ENCODE measurements at regions not wholly inside any gene's neighbourhood (a gene's known extent, or its start where the extent isn't known, plus 50 kb on each side); places are given as distances from the start of the nearest gene placed in this dataset.
"Not testable (repeated sequence)": the region's sequence is repeated elsewhere in the genome, so short reads cannot be mapped to it uniquely, and the experiment has no call there.

DNA sequence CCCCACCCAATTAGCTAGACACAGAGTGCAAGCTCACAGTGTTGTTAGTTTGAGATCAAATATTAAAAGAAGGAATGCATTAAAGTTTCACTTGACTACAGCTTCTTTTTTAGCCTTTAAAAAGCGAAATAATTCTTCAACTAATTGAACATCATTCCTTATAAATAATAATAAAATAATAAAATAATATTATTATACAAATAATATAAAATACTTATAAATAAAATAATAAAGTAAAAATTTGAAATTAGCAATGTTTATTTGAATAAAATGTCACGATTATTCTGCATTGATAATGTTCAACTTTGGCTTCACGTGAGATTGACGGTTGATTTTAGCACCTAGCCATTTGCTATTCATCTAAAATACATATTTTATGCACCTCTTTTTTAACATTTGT is 819.3 kb downstream of the FRK start:
- Histone ChIP-seq H3K27ac (no peak overlapping the region), H3K4me1 (no peaks in the 10 kb centered on the region), H3K9me3 (replicated peaks) (no peaks in the 10 kb centered on the region), H3K4me3 (no peak overlapping the region), H3K27me3 (no peaks in the 10 kb centered on the region), H3K36me3 (no peaks in the 10 kb centered on the region)
- no peak for DNase-seq

DNA sequence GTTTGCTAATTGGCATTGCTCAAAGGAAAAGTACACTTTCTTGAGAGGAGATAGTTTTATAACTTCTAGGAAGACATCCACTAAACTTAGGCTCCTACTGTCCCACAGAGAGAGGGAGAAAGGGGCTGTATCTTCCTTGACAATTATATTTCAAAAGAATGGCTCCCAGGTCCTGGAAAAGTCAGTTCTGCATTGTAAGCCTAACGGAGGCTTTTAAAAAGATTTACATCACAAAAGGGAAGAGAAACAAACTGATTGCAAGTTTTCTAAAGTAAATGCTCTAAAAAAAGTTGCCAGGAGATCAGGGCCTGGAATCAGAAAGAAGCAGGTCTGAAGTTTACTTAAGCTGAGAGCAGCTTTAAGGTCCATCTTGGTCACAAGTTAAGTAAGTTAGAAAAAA is 839.5 kb downstream of the FRK start:
- Histone ChIP-seq H3K4me1 (no peaks in the 10 kb centered on the region), H3K27me3 (no peaks in the 10 kb centered on the region), H3K4me3 (no peak overlapping the region), H3K27ac (no peak overlapping the region), H3K9me3 (replicated peaks) (no peaks in the 10 kb centered on the region), H3K36me3 (no peaks in the 10 kb centered on the region)
- no peak for DNase-seq

DNA sequence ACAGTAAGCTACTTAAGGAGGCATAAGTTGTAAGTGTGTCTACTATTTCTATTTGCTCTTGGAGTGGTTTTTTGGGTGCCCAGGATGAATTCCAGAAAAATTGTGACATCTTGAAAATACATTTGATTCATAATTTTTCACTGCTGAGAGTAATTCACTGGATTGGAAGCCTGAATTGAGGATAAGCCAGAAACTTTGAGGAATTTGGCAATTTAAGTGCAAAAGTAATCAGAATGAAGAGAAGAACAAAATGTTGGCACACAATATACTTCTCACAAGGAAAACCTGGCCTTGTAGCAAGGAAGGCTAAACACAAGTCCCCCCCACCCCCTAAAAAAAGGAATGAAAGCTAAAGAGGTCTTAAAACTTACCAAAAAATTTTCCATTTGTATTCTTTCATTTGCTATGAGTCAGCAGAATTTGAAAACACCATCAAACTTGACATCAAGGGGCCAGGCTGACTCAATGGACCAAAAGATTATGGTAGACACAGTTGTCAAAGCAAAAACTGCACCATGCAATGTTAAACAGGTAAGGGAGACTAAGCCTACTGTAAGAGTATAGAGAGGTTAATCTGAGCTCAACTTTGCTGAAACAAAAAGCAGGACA is 840.0 kb downstream of the FRK start:
- Histone ChIP-seq H3K27me3 (no peaks in the 10 kb centered on the region), H3K36me3 (no peaks in the 10 kb centered on the region), H3K4me1 (no peaks in the 10 kb centered on the region), H3K9me3 (replicated peaks) (no peaks in the 10 kb centered on the region), H3K4me3 (no peak overlapping the region), H3K27ac (no peak overlapping the region)
- no peak for DNase-seq

GRCh38 chr6:115219645-115220044 is 841.0 kb downstream of the FRK start:
- H3K4me1 ChIP-seq, result no peaks in the 10 kb centered on the region
- no peak overlapping the region for H3K27ac ChIP-seq
- DNase-seq, result no peak
- no peaks in the 10 kb centered on the region for H3K36me3 ChIP-seq
- no peaks in the 10 kb centered on the region for H3K9me3 ChIP-seq (replicated peaks)
- no peaks in the 10 kb centered on the region for H3K27me3 ChIP-seq
- no peak overlapping the region for H3K4me3 ChIP-seq

DNA sequence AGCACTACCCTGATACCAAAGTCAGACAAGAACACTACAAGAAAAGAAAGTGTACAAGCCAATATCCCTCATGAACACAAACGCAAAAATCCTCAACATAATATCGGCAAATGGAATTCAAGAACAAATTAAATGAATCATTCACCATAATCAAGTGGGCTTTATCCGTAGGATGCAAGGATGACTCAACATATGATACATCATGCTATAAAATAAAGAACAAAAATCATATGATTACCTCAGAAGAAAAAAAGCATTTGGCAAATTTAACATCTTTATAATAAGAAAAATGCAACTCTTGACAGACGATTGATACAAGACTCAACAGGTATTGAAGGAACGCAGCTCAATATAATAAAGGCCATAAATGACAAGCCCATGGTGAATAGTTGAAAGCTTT is 843.9 kb downstream of the FRK start:
- Histone ChIP-seq H3K9me3 (replicated peaks) (no peaks in the 10 kb centered on the region), H3K36me3 (no peaks in the 10 kb centered on the region)

DNA sequence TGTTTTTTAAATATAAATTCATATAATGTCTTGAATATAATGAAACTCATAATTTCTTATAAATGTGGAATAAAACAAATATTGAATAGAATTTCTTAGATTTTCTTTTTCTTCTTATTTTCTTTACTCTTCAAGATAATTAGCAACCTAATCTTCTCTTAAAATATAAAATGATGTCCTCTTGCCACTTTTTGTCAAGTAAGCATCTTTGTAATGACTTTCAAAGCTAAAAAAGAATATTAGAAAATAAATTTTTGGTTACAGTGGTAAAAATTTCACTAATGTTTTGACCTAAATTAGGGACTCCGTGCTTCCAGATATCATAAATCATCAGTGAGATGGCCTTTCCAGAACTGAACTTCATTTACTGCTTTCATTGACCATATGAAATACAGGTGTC is 846.4 kb downstream of the FRK start:
- H3K36me3 ChIP-seq, result no peaks in the 10 kb centered on the region
- no peaks in the 10 kb centered on the region for H3K4me1 ChIP-seq

More for the DNA sequence above, 843.9 kb downstream of the FRK start:
- Histone ChIP-seq H3K27ac (no peak overlapping the region), H3K4me1 (no peaks in the 10 kb centered on the region), H3K27me3 (no peaks in the 10 kb centered on the region), H3K4me3 (no peak overlapping the region)
- no peak for DNase-seq

GRCh38 chr6:115203381-115203780 is 857.3 kb downstream of the FRK start:
- no peak for DNase-seq
- Histone ChIP-seq H3K4me3 (no peak overlapping the region), H3K36me3 (no peaks in the 10 kb centered on the region), H3K27ac (no peak overlapping the region), H3K4me1 (no peaks in the 10 kb centered on the region), H3K9me3 (replicated peaks) (no peaks in the 10 kb centered on the region), H3K27me3 (no peaks in the 10 kb centered on the region)

More for the DNA sequence above, 846.4 kb downstream of the FRK start:
- H3K27me3 ChIP-seq, result no peaks in the 10 kb centered on the region
- no peaks in the 10 kb centered on the region for H3K9me3 ChIP-seq (replicated peaks)
- H3K4me3 ChIP-seq, result no peak overlapping the region
- H3K27ac ChIP-seq, result no peak overlapping the region
- DNase-seq, result no peak

GRCh38 chr6:115194981-115195638 is 852.3 kb upstream of the HS3ST5 start:
- no peaks in the 10 kb centered on the region for H3K36me3 ChIP-seq
- no peaks in the 10 kb centered on the region for H3K27me3 ChIP-seq

GRCh38 chr6:115191989-115192388 is 849.2 kb upstream of the HS3ST5 start:
- no peaks in the 10 kb centered on the region for H3K36me3 ChIP-seq
- H3K27ac ChIP-seq, result no peak overlapping the region
- no peaks in the 10 kb centered on the region for H3K27me3 ChIP-seq
- no peak overlapping the region for H3K4me3 ChIP-seq
- H3K9me3 ChIP-seq (replicated peaks), result no peaks in the 10 kb centered on the region
- no peak for DNase-seq
- H3K4me1 ChIP-seq, result no peaks in the 10 kb centered on the region

More at GRCh38 chr6:115194981-115195638, 852.3 kb upstream of the HS3ST5 start:
- Histone ChIP-seq H3K4me1 (no peaks in the 10 kb centered on the region), H3K4me3 (no peak overlapping the region), H3K9me3 (replicated peaks) (no peaks in the 10 kb centered on the region), H3K27ac (no peak overlapping the region)
- DNase-seq, result no peak

GRCh38 chr6:115190534-115190933 is 847.7 kb upstream of the HS3ST5 start:
- Histone ChIP-seq H3K27me3 (no peaks in the 10 kb centered on the region), H3K4me3 (no peak overlapping the region)

DNA sequence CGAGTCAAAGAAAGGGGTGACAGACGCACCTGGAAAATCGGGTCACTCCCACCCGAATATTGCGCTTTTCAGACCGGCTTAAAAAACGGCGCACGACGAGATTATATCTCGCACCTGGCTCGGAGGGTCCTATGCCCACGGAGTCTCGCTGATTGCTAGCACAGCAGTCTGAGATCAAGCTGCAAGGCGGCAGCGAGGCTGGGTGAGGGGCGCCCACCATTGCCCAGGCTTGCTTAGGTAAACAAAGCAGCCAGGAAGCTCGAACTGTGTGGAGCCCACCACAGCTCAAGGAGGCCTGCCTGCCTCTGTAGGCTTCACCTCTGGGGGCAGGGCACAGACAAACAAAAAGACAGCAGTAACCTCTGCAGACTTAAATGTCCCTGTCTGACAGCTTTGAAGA is 832.6 kb upstream of the HS3ST5 start:
- not testable (repeated sequence) for H3K27ac ChIP-seq

More at GRCh38 chr6:115190534-115190933, 847.7 kb upstream of the HS3ST5 start:
- Histone ChIP-seq H3K4me1 (no peaks in the 10 kb centered on the region), H3K27ac (no peak overlapping the region), H3K9me3 (replicated peaks) (no peaks in the 10 kb centered on the region), H3K36me3 (no peaks in the 10 kb centered on the region)
- DNase-seq, result no peak

DNA sequence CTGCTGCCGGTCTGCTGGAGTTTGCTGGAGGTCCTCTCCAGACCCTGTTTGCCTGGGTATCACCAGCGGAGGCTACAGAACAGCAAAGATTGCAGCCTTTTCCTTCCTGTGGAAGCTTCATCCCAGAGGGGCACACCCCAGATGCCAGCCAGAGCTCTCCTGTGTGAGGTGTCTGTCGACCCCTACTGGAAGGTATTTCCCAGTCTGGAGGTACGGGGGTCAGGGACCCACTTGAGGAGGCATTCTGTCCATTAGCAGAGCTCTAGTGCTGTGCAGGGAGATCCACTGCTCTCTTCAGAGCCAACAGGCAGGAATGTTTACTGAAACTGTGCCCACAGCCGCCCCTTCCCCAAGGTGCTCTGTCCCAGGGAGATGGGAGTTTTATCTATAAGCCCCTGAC is 823.1 kb upstream of the HS3ST5 start:
- H3K27ac ChIP-seq; H3K4me3 ChIP-seq; H3K9me3 ChIP-seq (replicated peaks); H3K36me3 ChIP-seq; H3K4me1 ChIP-seq; H3K27me3 ChIP-seq: not testable (repeated sequence)
- peak; percentile 6 to 18 for DNase-seq

More for the DNA sequence above, 832.6 kb upstream of the HS3ST5 start:
- not testable (repeated sequence) for DNase-seq; H3K4me1 ChIP-seq; H3K27me3 ChIP-seq; H3K36me3 ChIP-seq; H3K4me3 ChIP-seq; H3K9me3 ChIP-seq (replicated peaks)

DNA sequence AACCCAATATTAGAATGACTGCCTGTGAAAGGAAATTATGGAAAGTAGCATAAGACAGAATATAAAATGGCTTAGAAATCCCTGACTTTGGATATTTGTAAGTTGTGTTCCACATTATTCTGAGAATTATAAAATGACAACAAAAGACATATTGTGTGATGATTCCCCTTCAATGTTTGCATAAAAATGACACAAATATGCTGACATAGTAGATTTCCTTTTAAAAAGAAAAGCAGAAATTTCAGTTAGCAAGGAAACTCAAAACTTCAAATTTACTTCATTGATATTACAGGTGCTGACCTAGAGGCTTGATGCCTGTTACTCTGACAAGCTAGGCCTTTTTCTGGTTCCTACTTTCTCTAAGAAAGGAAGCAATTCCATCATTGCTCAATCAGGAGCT is 816.9 kb upstream of the HS3ST5 start:
- H3K27me3 ChIP-seq, result no peaks in the 10 kb centered on the region
- no peak overlapping the region for H3K27ac ChIP-seq
- H3K4me1 ChIP-seq, result no peaks in the 10 kb centered on the region
- DNase-seq, result no peak
- no peaks in the 10 kb centered on the region for H3K9me3 ChIP-seq (replicated peaks)
- no peak overlapping the region for H3K4me3 ChIP-seq
- H3K36me3 ChIP-seq, result no peaks in the 10 kb centered on the region

GRCh38 chr6:115137910-115138309 is 795.1 kb upstream of the HS3ST5 start:
- Histone ChIP-seq H3K4me3 (no peak overlapping the region), H3K27ac (no peak overlapping the region), H3K9me3 (replicated peaks) (no peaks in the 10 kb centered on the region), H3K36me3 (no peaks in the 10 kb centered on the region), H3K4me1 (no peaks in the 10 kb centered on the region), H3K27me3 (no peaks in the 10 kb centered on the region)
- peak in 1 of 2 experiments; percentile 1 for DNase-seq

DNA sequence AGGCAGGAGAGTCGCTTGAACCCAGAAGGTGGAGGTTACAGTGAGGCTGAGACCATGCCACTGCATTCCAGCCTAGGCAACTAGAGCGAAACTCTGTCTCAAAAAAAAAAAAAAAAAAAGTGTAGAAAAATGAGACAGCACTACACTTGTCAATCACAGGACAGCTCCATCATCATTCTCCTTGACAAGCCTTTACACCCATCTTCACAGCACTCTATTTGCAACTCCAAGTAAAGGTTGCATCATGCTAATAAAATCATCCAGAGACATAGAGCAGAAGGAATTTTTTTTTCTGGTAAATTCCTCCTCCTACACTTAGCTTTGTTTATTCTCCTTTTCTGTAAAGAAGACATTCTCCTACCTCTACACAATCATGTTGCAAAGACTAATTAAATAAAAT is 791.0 kb upstream of the HS3ST5 start:
- Histone ChIP-seq H3K27me3 (no peaks in the 10 kb centered on the region), H3K4me1 (no peaks in the 10 kb centered on the region), H3K27ac (no peak overlapping the region), H3K36me3 (no peaks in the 10 kb centered on the region), H3K9me3 (replicated peaks) (no peaks in the 10 kb centered on the region), H3K4me3 (no peak overlapping the region)
- DNase-seq, result no peak

Measured in SJCRH30 (cell line).